Activated T-helper 1 cell treated with anti-CD3 and anti-CD28 coated beads, Interleukin-2, amount 50 U/mL, for 16 hours (primary cell): ENCODE measurements at regions not wholly inside any gene's neighbourhood (a gene's known extent, or its start where the extent isn't known, plus 50 kb on each side); places are given as distances from the start of the nearest gene placed in this dataset.

Source experiments
- DNase-seq, 2 donors: peaks; one replicate each; pipeline ENCODE4 v3.0.0-alpha.2; 2020; ENCODE audit warnings: low read depth in 1 of 2, low spot score in 1 of 2

GRCh38 chr16:55115506-55115905 lies 184.8 kb downstream of the IRX5 start:
- no peak for DNase-seq

DNA sequence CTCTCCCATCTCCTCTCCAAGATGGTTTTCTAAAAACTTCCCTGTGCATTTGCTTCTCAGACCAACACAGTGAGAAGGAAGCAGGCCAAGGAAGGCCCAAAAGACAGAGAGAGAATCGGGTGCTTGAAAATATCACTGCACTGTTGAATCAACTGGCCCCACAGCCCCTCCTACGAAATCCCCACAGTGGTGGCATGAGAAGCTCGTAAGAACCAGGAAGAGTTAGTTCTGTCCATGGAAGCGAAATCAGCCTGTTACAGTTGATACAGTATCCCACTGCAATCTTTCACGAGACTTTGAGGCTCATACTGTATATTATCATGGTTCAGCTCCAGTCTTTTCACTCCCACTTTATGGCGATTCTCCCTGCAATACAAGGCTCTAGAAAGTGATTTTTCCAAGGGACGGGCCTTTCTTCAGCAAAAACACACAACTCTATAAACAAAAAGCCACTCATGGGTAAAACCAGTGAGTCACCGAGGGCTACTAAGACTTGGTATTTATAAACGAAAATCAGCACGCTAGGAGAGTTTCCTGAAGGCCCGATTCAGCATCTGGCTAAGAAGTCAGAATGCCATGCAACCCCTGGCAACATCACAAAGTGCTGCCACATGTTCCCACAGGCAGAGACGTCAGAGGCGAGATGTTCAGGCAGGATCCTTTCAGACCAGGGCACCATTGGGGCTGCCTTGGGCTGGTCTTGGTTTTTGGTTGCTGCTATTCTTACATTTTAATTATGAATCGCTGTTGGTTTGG lies 185.7 kb downstream of the IRX5 start:
- DNase-seq = no peak

- DNase-seq = no peak
These were observed 188.1 kb downstream of the IRX5 start for GRCh38 chr16:55118701-55119260.

- DNase-seq = no peak
These were observed 189.7 kb downstream of the IRX5 start for GRCh38 chr16:55120408-55120807.

GRCh38 chr16:55120826-55121225 lies 190.2 kb downstream of the IRX5 start:
- no peak for DNase-seq

DNA sequence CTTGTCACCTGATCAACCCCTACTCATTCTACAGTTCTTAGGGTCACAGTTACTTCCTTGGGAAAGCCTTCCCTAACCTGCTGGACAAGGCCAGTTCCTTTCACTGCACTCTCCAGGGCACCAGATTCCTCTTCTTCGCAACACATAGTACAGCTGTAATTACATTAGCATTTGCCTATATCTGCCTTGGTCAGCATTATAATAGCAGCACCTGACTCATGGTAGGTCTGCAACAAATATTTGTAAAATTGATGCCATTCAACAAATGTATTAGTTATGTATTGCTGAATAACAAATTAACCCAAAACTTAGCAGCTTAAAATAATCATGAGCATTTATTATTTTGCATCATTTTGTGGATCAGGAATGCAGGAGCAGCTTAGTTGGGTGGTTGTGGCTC lies 193.0 kb downstream of the IRX5 start:
- no peak for DNase-seq

DNA sequence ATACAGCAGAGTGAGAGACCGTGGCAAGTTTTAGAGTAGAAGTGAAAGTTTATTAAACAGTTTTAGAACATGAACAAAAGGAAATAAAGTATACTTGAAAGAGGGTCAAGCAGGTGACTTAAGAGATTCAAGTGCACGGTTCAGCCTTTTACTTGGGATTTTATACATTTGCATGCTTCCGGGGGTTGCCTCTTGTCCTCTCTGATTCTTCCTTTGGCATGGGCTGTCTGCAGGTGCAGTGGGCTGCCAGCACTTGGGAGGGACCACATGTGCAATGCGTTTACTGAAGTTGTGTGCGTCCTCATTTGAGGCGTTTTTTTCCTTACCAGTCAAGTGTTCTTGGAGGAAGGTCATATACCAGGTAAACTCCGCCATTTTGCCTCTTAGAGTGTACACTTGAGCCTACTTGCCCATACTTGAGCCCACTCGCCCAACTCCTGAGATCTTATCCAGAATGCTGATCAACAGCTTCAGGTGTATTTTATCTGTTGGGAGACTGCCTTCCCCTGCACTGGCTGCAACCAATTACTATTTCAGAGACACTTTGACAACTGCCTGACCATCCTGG lies 195.2 kb downstream of the IRX5 start:
- no peak for DNase-seq

DNA sequence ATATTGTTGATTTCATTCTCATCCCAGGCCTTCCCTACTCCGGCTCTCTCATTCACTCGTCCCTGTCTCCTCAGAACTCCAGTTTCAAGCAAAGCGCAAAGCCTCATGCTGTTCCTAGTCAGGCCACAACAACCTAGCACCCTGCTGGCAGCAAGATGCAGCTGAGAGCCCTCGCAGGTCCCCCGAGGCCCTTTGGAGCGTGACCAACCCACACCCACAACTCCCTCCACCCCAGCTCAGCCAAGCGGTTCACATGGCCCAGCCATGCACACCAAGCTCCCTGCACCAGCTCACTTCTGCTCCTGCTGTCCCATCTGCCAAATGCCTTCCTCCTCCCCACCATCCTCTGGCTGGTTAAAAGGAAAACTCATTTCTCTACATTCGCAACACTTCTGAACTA lies 195.8 kb downstream of the IRX5 start:
- no peak for DNase-seq

DNA sequence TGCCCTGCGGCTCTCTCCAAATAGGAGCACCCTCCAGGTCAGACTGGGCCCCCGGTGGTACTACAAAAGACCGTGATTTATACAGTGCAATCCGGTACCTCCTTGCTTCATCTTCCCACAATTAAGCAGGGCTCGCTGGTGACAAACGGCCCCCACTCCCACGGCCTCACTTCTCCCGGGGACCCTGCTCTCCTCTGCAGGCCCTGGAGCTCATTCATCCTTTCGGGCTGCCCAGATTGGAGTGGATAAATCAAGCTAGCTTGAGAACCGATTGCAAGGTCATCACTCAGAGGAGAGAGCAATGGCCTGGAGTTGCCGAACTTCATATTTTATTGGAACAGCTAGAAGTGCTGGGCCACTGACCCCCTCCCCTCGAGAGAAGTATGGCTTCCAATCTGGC lies 193.5 kb upstream of the IRX6 start:
- DNase-seq = no peak

DNA sequence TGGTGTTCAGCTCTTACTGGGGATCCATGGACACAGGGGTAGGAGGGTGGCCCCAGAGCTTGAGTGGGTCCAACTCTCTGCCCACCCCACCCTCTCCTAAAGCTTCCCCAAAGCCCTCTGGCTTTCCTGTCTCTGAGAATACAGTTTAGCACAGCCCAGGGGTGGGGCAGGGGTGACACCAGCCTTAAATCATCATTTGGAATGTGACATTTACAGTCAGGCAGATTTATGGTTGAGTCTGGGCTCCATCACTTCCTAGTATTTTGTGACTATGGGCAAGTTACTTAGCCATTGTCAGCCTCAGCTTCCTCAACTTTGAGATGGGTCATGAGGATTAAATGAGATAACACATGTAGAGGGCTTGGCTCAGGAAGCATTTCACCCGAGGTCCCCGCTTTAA lies 193.1 kb upstream of the IRX6 start:
- DNase-seq = no peak

DNA sequence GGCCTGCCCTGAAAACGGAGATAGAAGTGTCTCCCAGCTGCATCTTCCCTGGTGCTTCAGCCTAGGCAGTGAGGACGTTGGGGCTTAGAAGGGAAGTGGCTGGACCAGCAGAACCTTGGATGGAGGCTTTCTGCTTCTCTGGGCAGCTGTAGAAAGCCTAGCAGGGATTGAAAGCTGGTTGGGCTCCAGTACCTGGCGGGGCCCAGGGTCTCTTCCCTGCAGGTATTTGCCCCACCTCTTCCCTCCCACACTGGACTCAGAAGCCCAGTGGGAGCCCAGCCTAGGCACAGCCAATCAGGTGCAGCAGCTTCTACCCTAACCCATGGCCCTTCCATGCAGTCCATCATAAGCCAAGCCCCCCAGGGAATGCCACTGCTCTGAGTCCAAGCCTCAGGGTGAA lies 190.3 kb upstream of the IRX6 start:
- no peak for DNase-seq

DNA sequence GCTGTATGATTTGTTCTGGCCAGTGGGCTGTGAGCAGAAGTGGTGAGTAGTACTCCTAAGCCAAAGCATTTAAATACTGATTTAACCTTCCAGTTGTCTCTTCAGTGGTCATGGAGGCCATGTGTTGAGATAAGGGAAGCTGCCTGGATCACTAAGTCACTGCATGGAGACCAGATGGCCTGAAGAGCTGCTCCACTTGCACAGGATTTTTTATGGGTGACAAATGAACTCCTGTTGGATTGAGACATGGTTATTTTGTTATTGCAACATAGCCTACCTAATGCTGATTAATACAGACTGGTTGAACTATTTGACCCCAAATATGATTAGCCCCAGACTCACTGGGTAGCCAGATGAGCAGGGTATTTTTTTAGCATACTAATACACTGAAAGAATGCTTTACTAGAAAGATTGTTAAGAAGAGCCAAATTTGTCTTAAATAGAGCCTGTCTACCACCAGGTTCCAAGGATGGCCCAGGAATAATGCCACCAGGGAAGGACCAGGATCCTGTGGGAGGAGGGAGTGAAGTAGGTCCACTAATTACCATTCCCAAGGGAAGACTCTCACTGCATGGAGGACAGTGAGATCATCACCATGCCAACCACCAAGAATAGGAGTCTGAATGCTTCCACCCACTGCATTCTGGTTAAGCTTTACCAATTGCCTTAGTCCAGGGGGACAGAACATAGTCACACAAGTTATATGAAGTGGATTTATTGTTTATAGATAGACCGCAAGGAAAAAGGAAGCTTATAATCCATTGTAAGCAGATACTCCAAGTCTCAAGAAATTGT lies 187.4 kb upstream of the IRX6 start:
- no peak for DNase-seq

DNA sequence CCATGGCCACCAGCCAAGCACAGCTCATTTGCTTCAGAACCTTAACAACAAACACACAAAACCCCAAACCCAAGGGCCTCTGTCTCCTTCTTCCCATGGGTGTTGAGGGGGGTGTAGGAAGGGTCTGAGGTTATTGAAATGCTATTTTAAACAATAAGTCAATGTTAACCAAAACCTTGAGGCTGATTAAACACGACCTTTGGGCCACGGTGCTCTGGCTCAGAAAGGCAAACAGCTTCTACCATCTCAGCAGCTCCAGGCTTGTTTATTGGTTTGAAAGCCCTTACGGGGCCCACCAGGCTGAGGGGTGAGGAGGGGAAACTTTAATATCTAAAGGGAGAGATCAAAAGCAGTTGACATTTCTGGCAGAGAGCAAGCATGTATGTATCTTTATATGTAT lies 185.7 kb upstream of the IRX6 start:
- DNase-seq = no peak

GRCh38 chr16:55142405-55142804 lies 181.6 kb upstream of the IRX6 start:
- no peak for DNase-seq

GRCh38 chr16:55144651-55145050 lies 179.4 kb upstream of the IRX6 start:
- DNase-seq = no peak

DNA sequence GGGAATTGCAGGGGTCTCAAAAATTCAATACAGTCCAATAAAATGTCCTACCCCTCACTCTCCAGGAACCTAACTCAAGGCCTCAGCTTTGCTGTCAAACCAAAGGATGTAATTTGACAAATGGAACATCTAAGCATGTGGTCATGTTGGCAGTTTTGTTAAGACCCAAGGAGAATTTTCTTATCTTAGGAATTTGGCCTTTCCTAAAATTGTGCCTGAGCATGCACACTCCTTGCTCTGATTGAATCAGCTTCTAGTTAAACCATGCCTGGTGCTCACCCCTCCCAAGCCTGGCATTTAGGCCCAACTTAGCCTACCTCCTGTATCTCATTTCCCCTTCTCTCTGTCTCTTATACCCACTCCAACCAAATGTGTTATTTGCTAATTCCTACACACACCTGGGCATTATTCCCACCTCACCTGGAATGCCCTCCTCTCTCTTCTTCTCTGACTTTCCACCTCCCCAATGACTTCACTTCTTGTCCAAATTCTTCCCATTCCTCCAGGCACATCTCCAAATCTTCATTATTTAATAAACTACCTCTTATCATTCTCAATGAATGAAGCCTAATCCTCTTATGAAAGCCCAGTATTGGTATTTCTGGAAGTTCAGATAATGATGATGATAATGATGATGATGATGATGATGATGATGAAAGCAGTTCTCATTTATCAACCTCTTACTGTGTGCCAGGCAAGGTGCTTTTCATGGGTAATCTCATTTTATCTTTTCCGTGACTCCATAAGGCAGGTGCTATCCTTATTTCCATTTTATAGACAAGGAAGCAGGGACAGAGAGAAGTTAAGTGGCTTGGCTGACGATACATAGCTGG lies 178.0 kb upstream of the IRX6 start:
- DNase-seq = no peak

DNA sequence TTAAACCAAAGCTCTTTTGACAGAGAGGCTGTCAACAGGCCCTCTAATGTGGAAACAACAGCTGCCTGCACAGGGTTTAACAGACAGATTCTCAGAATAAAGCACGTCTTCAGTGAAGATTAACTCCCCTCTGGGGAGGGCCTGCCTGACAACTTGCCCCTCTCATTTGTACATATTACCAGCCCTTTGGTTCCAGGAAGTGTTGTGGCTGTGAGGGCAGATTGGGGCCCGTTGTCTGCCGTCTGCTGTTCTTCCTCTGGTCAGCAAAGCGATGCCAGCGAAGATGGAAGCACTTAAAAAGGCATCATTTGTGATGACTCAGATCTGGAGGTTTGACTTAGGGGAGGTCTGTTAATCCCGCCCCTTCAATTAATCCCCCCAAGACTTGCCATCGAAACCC lies 177.0 kb upstream of the IRX6 start:
- DNase-seq = no peak

DNA sequence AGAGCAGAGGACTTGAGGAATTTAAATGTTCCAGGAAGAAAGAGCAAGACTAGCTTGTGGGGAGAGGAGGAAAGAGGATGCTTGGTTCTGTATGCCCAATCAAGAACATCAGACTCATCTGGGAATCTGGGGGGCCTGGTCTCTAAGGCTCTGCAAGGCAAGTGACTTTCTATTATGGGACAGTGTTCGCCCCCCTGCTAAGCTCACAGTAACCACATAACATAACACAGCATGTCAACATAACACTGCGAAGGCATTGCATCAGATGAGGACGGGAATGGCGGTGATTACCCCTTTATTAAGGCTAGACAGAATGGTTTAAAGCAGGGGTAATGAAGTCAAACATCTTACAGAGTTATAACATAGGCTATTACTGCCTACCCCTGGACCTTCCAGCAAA lies 176.6 kb upstream of the IRX6 start:
- DNase-seq = no peak

DNA sequence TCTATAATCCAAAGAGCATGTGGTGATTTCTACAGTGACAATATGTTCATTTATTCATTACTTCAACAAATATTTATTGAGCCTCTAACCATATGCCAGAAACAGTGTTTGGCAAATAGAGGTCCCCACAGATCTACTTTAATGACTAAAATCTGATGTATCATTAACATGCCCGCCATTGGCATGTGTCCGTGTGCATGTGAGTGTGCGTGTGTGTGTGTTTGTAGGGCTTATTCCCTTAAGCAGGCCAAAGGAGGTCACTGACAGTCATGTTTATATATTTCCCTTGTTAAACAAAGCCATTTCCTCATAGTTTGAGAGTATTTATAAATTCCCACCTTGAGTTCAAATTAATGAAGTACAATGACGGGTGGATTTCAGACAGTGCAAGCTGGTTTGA lies 174.4 kb upstream of the IRX6 start:
- no peak for DNase-seq

DNA sequence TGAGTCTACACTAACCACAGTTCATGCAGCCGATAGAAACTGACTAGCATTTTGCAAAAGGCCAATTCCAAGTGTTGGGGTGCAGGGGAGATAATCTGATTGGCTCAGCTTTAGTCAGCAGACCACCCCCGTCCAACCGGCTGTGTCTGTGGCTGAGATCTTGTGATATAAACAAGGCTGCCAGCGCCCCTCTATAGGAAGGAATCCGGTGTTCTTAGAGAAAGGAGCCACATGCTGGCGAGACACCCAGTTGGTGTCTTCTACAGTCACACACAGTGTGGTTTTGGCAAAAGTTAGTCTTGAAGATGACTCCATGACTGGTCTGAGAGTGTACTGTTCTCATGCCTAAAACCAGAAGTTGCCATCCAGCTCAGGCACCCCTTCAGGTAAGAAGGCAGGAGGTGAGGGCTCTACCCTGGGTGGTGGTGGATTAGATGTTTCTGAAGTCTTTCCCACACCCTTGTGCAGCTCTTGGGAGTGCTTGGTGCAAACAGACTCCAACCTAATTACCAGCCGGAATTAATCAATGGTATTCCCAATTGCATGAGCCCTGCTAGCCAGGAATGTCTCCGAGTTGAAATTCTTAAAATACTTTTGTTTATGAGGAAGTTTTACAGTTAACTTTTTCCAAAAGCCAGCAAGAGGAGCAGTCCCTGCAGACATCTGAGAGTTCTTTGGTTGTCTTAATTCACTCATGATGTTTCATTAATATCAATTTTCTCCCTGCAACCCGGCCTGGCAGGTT lies 172.3 kb upstream of the IRX6 start:
- no peak for DNase-seq
